HG02885 (cell line): ENCODE measurements at regions not wholly inside any gene's neighbourhood (a gene's known extent, or its start where the extent isn't known, plus 50 kb on each side); places are given as distances from the start of the nearest gene placed in this dataset.
"Not testable (repeated sequence)": the region's sequence is repeated elsewhere in the genome, so short reads cannot be mapped to it uniquely, and the experiment has no call there.

ENCODE experiments used
- ATAC-seq: cut with Tn5 transposase; IDR thresholded peaks from one replicate; pipeline ENCODE4 v1.9.1; 2021; ENCODE audit warnings: mild to moderate bottlenecking; ENCODE audit not compliant: unreplicated experiment, poor library complexity

GRCh38 chr4:112933790-112934189 is 115.7 kb upstream of the ANK2 start:
- ATAC-seq: no peak

GRCh38 chr4:112938461-112939058 is 110.9 kb upstream of the ANK2 start:
- no peak for ATAC-seq

- ATAC-seq: no peak
These were observed 109.6 kb upstream of the ANK2 start for GRCh38 chr4:112939901-112940300.

GRCh38 chr4:112940336-112940735 is 109.1 kb upstream of the ANK2 start:
- no peak for ATAC-seq

- no peak for ATAC-seq
These were observed 107.4 kb upstream of the ANK2 start for GRCh38 chr4:112942077-112942476.

- ATAC-seq: no peak
These were observed 106.5 kb upstream of the ANK2 start for GRCh38 chr4:112942997-112943396.

- ATAC-seq: no peak
These were observed 105.4 kb upstream of the ANK2 start for GRCh38 chr4:112944006-112944405.

- ATAC-seq: no peak
These were observed 103.3 kb upstream of the ANK2 start for GRCh38 chr4:112946127-112946526.

GRCh38 chr4:112947616-112948015 is 101.8 kb upstream of the ANK2 start:
- no peak for ATAC-seq

GRCh38 chr4:112951362-112952312 is 97.8 kb upstream of the ANK2 start:
- no peak for ATAC-seq

- ATAC-seq: no peak
These were observed 97.1 kb upstream of the ANK2 start for GRCh38 chr4:112952313-112952700.

- ATAC-seq: no peak
These were observed 96.2 kb upstream of the ANK2 start for GRCh38 chr4:112953262-112953661.

- no peak for ATAC-seq
These were observed 95.2 kb upstream of the ANK2 start for GRCh38 chr4:112954286-112954685.

GRCh38 chr4:112956484-112956896 is 93.0 kb upstream of the ANK2 start:
- ATAC-seq: no peak

GRCh38 chr4:112957764-112958163 is 91.7 kb upstream of the ANK2 start:
- ATAC-seq: not testable (repeated sequence)

GRCh38 chr4:112966701-112967488 is 82.6 kb upstream of the ANK2 start:
- ATAC-seq: no peak

GRCh38 chr4:112968451-112969159 is 80.8 kb upstream of the ANK2 start:
- no peak for ATAC-seq

- no peak for ATAC-seq
These were observed 78.5 kb upstream of the ANK2 start for GRCh38 chr4:112970903-112971302.

GRCh38 chr4:112973750-112974251 is 75.7 kb upstream of the ANK2 start:
- no peak for ATAC-seq
